ENCODE measurements at regions not wholly inside any gene's neighbourhood (a gene's known extent, or its start where the extent isn't known, plus 50 kb on each side); places are given as distances from the start of the nearest gene placed in this dataset.

- no peak for DNase-seq
Measured at GRCh38 chr12:39124768-39125167, 219.4 kb upstream of the CPNE8 start.

- DNase-seq = no peak
Measured at GRCh38 chr12:39123580-39124253, 218.3 kb upstream of the CPNE8 start.

- no peak for DNase-seq
Measured at GRCh38 chr12:39122562-39123204, 217.3 kb upstream of the CPNE8 start.

GRCh38 chr12:39116861-39117260 is 211.5 kb upstream of the CPNE8 start:
- DNase-seq = no peak

GRCh38 chr12:39112064-39112463 is 206.7 kb upstream of the CPNE8 start:
- DNase-seq = no peak

GRCh38 chr12:39105111-39105510 is 199.7 kb upstream of the CPNE8 start:
- DNase-seq = no peak

- peak in 2 of 5 experiments; percentile 0 to 50 for DNase-seq
Measured at GRCh38 chr12:39103552-39104165, 198.3 kb upstream of the CPNE8 start.

- peak in 1 of 5 experiments; percentile 9 for DNase-seq
Measured at GRCh38 chr12:39102474-39103209, 197.3 kb upstream of the CPNE8 start.

GRCh38 chr12:39095636-39096330 is 190.4 kb upstream of the CPNE8 start:
- no peak for DNase-seq

GRCh38 chr12:39081910-39082309 is 176.5 kb upstream of the CPNE8 start:
- no peak for DNase-seq

- DNase-seq = no peak
Measured at GRCh38 chr12:39077226-39077625, 171.8 kb upstream of the CPNE8 start.

GRCh38 chr12:39074063-39074462 is 168.7 kb upstream of the CPNE8 start:
- DNase-seq = no peak

- no peak for DNase-seq
Measured at GRCh38 chr12:39072658-39073057, 167.3 kb upstream of the CPNE8 start.

GRCh38 chr12:39071611-39072010 is 166.2 kb upstream of the CPNE8 start:
- no peak for DNase-seq

GRCh38 chr12:39070775-39071174 is 165.4 kb upstream of the CPNE8 start:
- no peak for DNase-seq

GRCh38 chr12:39065455-39065854 is 160.1 kb upstream of the CPNE8 start:
- DNase-seq = no peak

- DNase-seq = no peak
Measured at GRCh38 chr12:39064708-39065107, 159.3 kb upstream of the CPNE8 start.

GRCh38 chr12:39062266-39062996 is 157.0 kb upstream of the CPNE8 start:
- no peak for DNase-seq

- no peak for DNase-seq
Measured at GRCh38 chr12:39061576-39061975, 156.2 kb upstream of the CPNE8 start.

- no peak for DNase-seq
Measured at GRCh38 chr12:39048395-39048794, 143.0 kb upstream of the CPNE8 start.

GRCh38 chr12:39047539-39048262 is 142.3 kb upstream of the CPNE8 start:
- DNase-seq = no peak

Measured in T-helper 2 cell (primary cell).